Fibroblast of pulmonary artery (primary cell): ENCODE measurements at regions not wholly inside any gene's neighbourhood (a gene's known extent, or its start where the extent isn't known, plus 50 kb on each side); places are given as distances from the start of the nearest gene placed in this dataset.

Experiments used
- DNase-seq: peaks from one replicate; pipeline ENCODE4 v3.0.0-alpha.2; 2010; ENCODE audit warnings: low read depth
- H3K4me3 ChIP-seq: replicated peaks from 2 replicates; pipeline ENCODE4 v1.5.1; 2011; ENCODE audit warnings: low read depth, mild to moderate bottlenecking, control low read depth, low read length, moderate library complexity
- CTCF ChIP-seq: IDR thresholded peaks from 2 replicates; pipeline ENCODE4 v1.5.1; 2011; ENCODE audit warnings: mild to moderate bottlenecking, control low read depth, low read length, inconsistent platforms; ENCODE audit errors: missing control alignments

GRCh38 chr20:7090811-7091210 lies 323.3 kb downstream of the BMP2 start:
- H3K4me3 ChIP-seq = no peak overlapping the region
- DNase-seq = no peak
- TF ChIP-seq CTCF = no peak

- no peak overlapping the region for H3K4me3 ChIP-seq
- DNase-seq = no peak
- TF ChIP-seq CTCF = no peak
Measured at GRCh38 chr20:7091655-7092054, 324.2 kb downstream of the BMP2 start.

- peak; percentile 16 for DNase-seq
- peak; percentile 34 for TF ChIP-seq CTCF
- H3K4me3 ChIP-seq = no peak overlapping the region
Measured at GRCh38 chr20:7094438-7094997, 327.0 kb downstream of the BMP2 start.

- no peak for TF ChIP-seq CTCF
- no peak for DNase-seq
- no peak overlapping the region for H3K4me3 ChIP-seq
Measured at GRCh38 chr20:7106910-7107309, 339.4 kb downstream of the BMP2 start.

- no peak for DNase-seq
- TF ChIP-seq CTCF = no peak
- no peak overlapping the region for H3K4me3 ChIP-seq
Measured at GRCh38 chr20:7108929-7109328, 341.4 kb downstream of the BMP2 start.

- no peak overlapping the region for H3K4me3 ChIP-seq
- peak; percentile 67 for DNase-seq
- peak; percentile 61 for TF ChIP-seq CTCF
Measured at GRCh38 chr20:7113577-7114466, 346.3 kb downstream of the BMP2 start.
